Activated T-helper 2 cell treated with anti-CD3 and anti-CD28 coated beads, Interferon-gamma antibody, Interleukin-2, Interleukin-4, amounts not matched to agents 10 μg/mL and 5 μg/mL and 100 μg/mL, durations not matched to agents 14 hours and 24 hours and 36 hours (primary cell): ENCODE measurements at regions not wholly inside any gene's neighbourhood (a gene's known extent, or its start where the extent isn't known, plus 50 kb on each side); places are given as distances from the start of the nearest gene placed in this dataset.

ENCODE experiments used
- DNase-seq: peaks from one replicate; pipeline ENCODE4 v3.0.0; 2021; ENCODE audit warnings: low spot score
- H3K27ac Mint-ChIP-seq: one replicate; pipeline ENCODE4 v1.8.0; 2021; ENCODE audit warnings: mixed read lengths
- H3K27me3 Mint-ChIP-seq: one replicate; pipeline ENCODE4 v1.8.0; 2021; ENCODE audit warnings: low read depth, mixed read lengths
- H3K36me3 Mint-ChIP-seq: one replicate; pipeline ENCODE4 v1.8.0; 2021; ENCODE audit warnings: low read depth, mixed read lengths
- H3K4me1 Mint-ChIP-seq: one replicate; pipeline ENCODE4 v1.8.0; 2021; ENCODE audit warnings: low read depth, mixed read lengths
- H3K4me3 Mint-ChIP-seq: one replicate; pipeline ENCODE4 v1.8.0; 2021; ENCODE audit warnings: low read depth, mild to moderate bottlenecking, moderate library complexity, mixed read lengths
- H3K9me3 Mint-ChIP-seq: one replicate; pipeline ENCODE4 v1.8.0; 2021; ENCODE audit warnings: mixed read lengths
- intact Hi-C: fragments of 100-400 bp; cut with micrococcal nuclease; formaldehyde crosslinking; loops from one replicate; pipeline ENCODE4 v1.15.1; 2023

GRCh38 chr1:200253774-200254495, 155.9 kb downstream of the ZNF281 start:
- Mint-ChIP-seq H3K9me3 (no peaks in the 10 kb centered on the region), H3K27me3 (peaks cover 33% of the 10 kb centered on the region), H3K27ac (no peak overlapping the region), H3K4me1 (peaks cover 11% of the 10 kb centered on the region), H3K36me3 (no peaks in the 10 kb centered on the region), H3K4me3 (no peak overlapping the region)
- no peak for DNase-seq
- intact Hi-C loops = loop anchor here (1.0 to 2.0 kb wide), 3 partner anchors 19 to 104 kb away; no protein-coding TSS in a partner anchor

- no peak overlapping the region for H3K4me3 Mint-ChIP-seq
- peaks cover 45% of the 10 kb centered on the region for H3K27me3 Mint-ChIP-seq
- H3K27ac Mint-ChIP-seq = no peak overlapping the region
- no peaks in the 10 kb centered on the region for H3K36me3 Mint-ChIP-seq
- peaks cover 11% of the 10 kb centered on the region for H3K4me1 Mint-ChIP-seq
- no peaks in the 10 kb centered on the region for H3K9me3 Mint-ChIP-seq
- intact Hi-C loops = no loop called here
- no peak for DNase-seq
These were observed 157.3 kb downstream of the ZNF281 start for GRCh38 chr1:200252531-200252930.

- Mint-ChIP-seq H3K36me3 (no peaks in the 10 kb centered on the region), H3K27me3 (peaks cover 47% of the 10 kb centered on the region), H3K4me1 (peaks cover 9% of the 10 kb centered on the region), H3K27ac (no peak overlapping the region), H3K4me3 (no peak overlapping the region), H3K9me3 (no peaks in the 10 kb centered on the region)
- intact Hi-C loops = no loop called here
- DNase-seq = no peak
These were observed 159.4 kb downstream of the ZNF281 start for GRCh38 chr1:200250469-200250868.

DNA sequence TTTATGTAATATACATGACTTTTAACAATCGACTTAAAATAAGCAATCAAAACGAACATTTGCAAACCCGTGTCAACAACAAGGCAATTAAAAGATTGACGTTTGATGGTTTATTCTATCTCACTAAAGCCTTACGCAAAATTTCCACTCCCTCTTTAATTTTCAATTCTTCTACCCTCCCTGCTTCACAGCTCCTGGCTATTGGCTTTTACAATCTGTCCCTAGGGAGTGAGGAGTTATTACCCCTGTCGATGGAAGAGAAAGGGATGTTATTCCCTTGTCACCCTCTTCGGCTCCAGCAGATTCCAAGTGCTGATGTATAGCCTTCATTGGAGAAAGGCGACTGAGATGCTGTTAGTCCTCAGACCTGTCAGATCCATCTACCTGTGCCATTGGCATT, 161.3 kb downstream of the ZNF281 start:
- Mint-ChIP-seq H3K27me3 (peaks cover 58% of the 10 kb centered on the region), H3K9me3 (no peaks in the 10 kb centered on the region), H3K36me3 (no peaks in the 10 kb centered on the region), H3K4me1 (peaks cover under 1% of the 10 kb centered on the region), H3K4me3 (no peak overlapping the region), H3K27ac (no peak overlapping the region)
- no peak for DNase-seq
- intact Hi-C loops = no loop called here

- no peaks in the 10 kb centered on the region for H3K4me1 Mint-ChIP-seq
- H3K27me3 Mint-ChIP-seq = peaks cover 67% of the 10 kb centered on the region
These were observed 162.3 kb downstream of the ZNF281 start for GRCh38 chr1:200247518-200247917.

DNA sequence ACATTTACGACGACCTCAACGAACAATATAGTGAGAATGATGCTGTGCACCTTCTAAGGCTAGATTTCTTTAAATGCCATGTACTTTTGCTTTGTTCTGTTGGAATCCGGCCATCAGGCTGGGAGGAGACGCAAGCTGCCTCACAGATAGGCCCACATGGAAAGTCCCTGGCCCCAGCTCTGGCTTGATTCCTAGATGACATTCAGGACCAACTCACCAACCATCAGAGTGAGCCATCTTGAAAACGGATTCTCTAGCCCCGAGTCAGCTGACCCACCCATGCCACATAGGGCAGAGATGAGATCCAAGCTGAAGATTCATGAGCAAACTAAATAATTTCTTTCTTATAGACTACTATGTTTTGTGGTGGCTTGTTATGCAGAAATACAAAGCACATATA, 164.4 kb downstream of the ZNF281 start:
- no peak for DNase-seq
- H3K9me3 Mint-ChIP-seq = no peaks in the 10 kb centered on the region
- intact Hi-C loops = no loop called here
- no peak overlapping the region for H3K27ac Mint-ChIP-seq
- H3K4me1 Mint-ChIP-seq = peaks cover 3% of the 10 kb centered on the region
- H3K4me3 Mint-ChIP-seq = no peak overlapping the region
- H3K27me3 Mint-ChIP-seq = peaks cover 63% of the 10 kb centered on the region
- no peaks in the 10 kb centered on the region for H3K36me3 Mint-ChIP-seq

More at GRCh38 chr1:200247518-200247917, 162.3 kb downstream of the ZNF281 start:
- Mint-ChIP-seq H3K27ac (no peak overlapping the region), H3K4me3 (no peak overlapping the region), H3K36me3 (no peaks in the 10 kb centered on the region), H3K9me3 (no peaks in the 10 kb centered on the region)
- intact Hi-C loops = no loop called here
- no peak for DNase-seq

- Mint-ChIP-seq H3K4me3 (no peak overlapping the region), H3K9me3 (no peaks in the 10 kb centered on the region), H3K36me3 (no peaks in the 10 kb centered on the region), H3K4me1 (peaks cover 6% of the 10 kb centered on the region), H3K27me3 (peaks cover 53% of the 10 kb centered on the region), H3K27ac (no peak overlapping the region)
- DNase-seq = no peak
- intact Hi-C loops = no loop called here
These were observed 166.8 kb downstream of the ZNF281 start for GRCh38 chr1:200243042-200243437.

- Mint-ChIP-seq H3K4me3 (no peak overlapping the region), H3K36me3 (no peaks in the 10 kb centered on the region), H3K9me3 (no peaks in the 10 kb centered on the region), H3K27ac (no peak overlapping the region), H3K27me3 (peaks cover 46% of the 10 kb centered on the region), H3K4me1 (peaks cover 6% of the 10 kb centered on the region)
- intact Hi-C loops = no loop called here
- no peak for DNase-seq
These were observed 167.5 kb downstream of the ZNF281 start for GRCh38 chr1:200242110-200243041.

DNA sequence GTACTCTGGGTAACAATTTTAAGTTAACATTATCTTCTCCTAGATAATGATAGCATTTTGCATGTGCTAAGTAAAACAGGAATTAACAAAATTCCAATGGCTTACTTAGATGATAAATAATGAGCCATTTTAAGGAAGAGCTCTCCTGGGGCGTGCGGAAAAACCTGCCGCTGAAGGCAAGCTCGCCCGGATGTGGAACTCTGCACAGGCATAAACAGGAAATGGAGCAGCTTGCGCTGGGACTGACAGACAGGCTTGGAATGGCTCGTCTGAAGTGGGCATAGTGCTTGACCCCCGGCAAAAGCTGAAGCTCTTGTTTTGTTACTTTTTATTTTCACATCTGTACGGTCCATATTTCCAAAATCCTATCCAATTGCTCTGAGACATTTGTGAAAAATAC, 169.2 kb downstream of the ZNF281 start:
- H3K4me1 Mint-ChIP-seq = peaks cover 6% of the 10 kb centered on the region
- H3K9me3 Mint-ChIP-seq = no peaks in the 10 kb centered on the region
- peaks cover 51% of the 10 kb centered on the region for H3K27me3 Mint-ChIP-seq
- no peaks in the 10 kb centered on the region for H3K36me3 Mint-ChIP-seq
- intact Hi-C loops = no loop called here
- no peak for DNase-seq
- H3K4me3 Mint-ChIP-seq = no peak overlapping the region
- no peak overlapping the region for H3K27ac Mint-ChIP-seq

- H3K27ac Mint-ChIP-seq = no peak overlapping the region
- no peaks in the 10 kb centered on the region for H3K9me3 Mint-ChIP-seq
- DNase-seq = no peak
- H3K4me1 Mint-ChIP-seq = peaks cover 6% of the 10 kb centered on the region
- peaks cover 44% of the 10 kb centered on the region for H3K27me3 Mint-ChIP-seq
- intact Hi-C loops = no loop called here
- H3K4me3 Mint-ChIP-seq = no peak overlapping the region
- no peaks in the 10 kb centered on the region for H3K36me3 Mint-ChIP-seq
These were observed 171.5 kb downstream of the ZNF281 start for GRCh38 chr1:200238311-200238710.

- intact Hi-C loops = no loop called here
- H3K36me3 Mint-ChIP-seq = no peaks in the 10 kb centered on the region
- no peaks in the 10 kb centered on the region for H3K9me3 Mint-ChIP-seq
- DNase-seq = no peak
- H3K27me3 Mint-ChIP-seq = peaks cover 38% of the 10 kb centered on the region
- H3K4me3 Mint-ChIP-seq = no peak overlapping the region
- no peak overlapping the region for H3K27ac Mint-ChIP-seq
- H3K4me1 Mint-ChIP-seq = peaks cover 6% of the 10 kb centered on the region
These were observed 172.8 kb downstream of the ZNF281 start for GRCh38 chr1:200237066-200237465.

- intact Hi-C loops = no loop called here
- no peaks in the 10 kb centered on the region for H3K4me1 Mint-ChIP-seq
These were observed 174.9 kb downstream of the ZNF281 start for GRCh38 chr1:200234938-200235337.

GRCh38 chr1:200233393-200233792, 176.4 kb downstream of the ZNF281 start:
- no peak for DNase-seq
- H3K4me3 Mint-ChIP-seq = no peak overlapping the region
- H3K27ac Mint-ChIP-seq = no peak overlapping the region
- H3K27me3 Mint-ChIP-seq = peaks cover 36% of the 10 kb centered on the region
- no peaks in the 10 kb centered on the region for H3K36me3 Mint-ChIP-seq
- intact Hi-C loops = no loop called here
- H3K9me3 Mint-ChIP-seq = no peaks in the 10 kb centered on the region
- no peaks in the 10 kb centered on the region for H3K4me1 Mint-ChIP-seq

More at GRCh38 chr1:200234938-200235337, 174.9 kb downstream of the ZNF281 start:
- Mint-ChIP-seq H3K4me3 (no peak overlapping the region), H3K9me3 (no peaks in the 10 kb centered on the region), H3K27me3 (peaks cover 32% of the 10 kb centered on the region), H3K36me3 (no peaks in the 10 kb centered on the region), H3K27ac (no peak overlapping the region)
- no peak for DNase-seq
